Activated T-helper 2 cell treated with anti-CD3 and anti-CD28 coated beads, Interferon-gamma antibody, Interleukin-2, Interleukin-4, amounts not matched to agents 10 μg/mL and 5 μg/mL and 100 μg/mL, durations not matched to agents 14 hours and 24 hours and 36 hours (primary cell): ENCODE measurements at regions not wholly inside any gene's neighbourhood (a gene's known extent, or its start where the extent isn't known, plus 50 kb on each side); places are given as distances from the start of the nearest gene placed in this dataset.
"Not testable (repeated sequence)": the region's sequence is repeated elsewhere in the genome, so short reads cannot be mapped to it uniquely, and the experiment has no call there.

Experiments used
- DNase-seq: peaks from one replicate; pipeline ENCODE4 v3.0.0; 2021; ENCODE audit warnings: low spot score
- H3K27ac Mint-ChIP-seq: one replicate; pipeline ENCODE4 v1.8.0; 2021; ENCODE audit warnings: mixed read lengths
- H3K27me3 Mint-ChIP-seq: one replicate; pipeline ENCODE4 v1.8.0; 2021; ENCODE audit warnings: low read depth, mixed read lengths
- H3K36me3 Mint-ChIP-seq: one replicate; pipeline ENCODE4 v1.8.0; 2021; ENCODE audit warnings: low read depth, mixed read lengths
- H3K4me1 Mint-ChIP-seq: one replicate; pipeline ENCODE4 v1.8.0; 2021; ENCODE audit warnings: low read depth, mixed read lengths
- H3K4me3 Mint-ChIP-seq: one replicate; pipeline ENCODE4 v1.8.0; 2021; ENCODE audit warnings: low read depth, mild to moderate bottlenecking, moderate library complexity, mixed read lengths
- H3K9me3 Mint-ChIP-seq: one replicate; pipeline ENCODE4 v1.8.0; 2021; ENCODE audit warnings: mixed read lengths
- intact Hi-C: fragments of 100-400 bp; cut with micrococcal nuclease; formaldehyde crosslinking; loops from one replicate; pipeline ENCODE4 v1.15.1; 2023

GRCh38 chr13:62829486-62829885 is 1413.8 kb upstream of the PCDH20 start:
- no peak for DNase-seq
- Mint-ChIP-seq H3K9me3 (peaks cover 18% of the 10 kb centered on the region), H3K27me3 (no peaks in the 10 kb centered on the region), H3K27ac (no peak overlapping the region), H3K36me3 (no peaks in the 10 kb centered on the region), H3K4me1 (no peaks in the 10 kb centered on the region), H3K4me3 (no peak overlapping the region)
- intact Hi-C loops: no loop called here

DNA sequence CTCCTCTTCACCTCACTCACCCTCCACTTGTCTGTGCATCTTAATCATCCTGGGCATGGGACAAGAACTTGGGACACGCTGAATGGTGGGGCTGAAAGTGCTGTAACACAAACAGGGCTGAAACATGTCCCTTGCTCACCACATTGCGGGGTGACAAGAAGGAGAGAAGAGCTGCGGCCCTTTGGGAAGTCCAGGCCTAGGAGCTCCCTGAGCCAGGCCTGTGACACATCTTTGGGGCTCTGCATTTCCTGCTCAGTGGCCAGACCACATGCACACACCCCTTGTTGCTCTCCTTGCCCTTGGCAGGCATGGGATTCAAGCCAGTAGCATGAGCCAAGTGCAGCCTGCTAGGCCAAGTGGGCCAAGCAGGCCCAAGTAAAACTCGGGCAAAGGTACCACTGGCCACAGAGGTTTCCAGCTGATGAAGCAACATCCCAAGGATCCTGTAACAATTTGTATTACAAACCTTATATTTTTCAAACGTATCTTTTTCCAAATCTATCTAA is 1384.3 kb upstream of the PCDH20 start:
- Mint-ChIP-seq H3K27ac (no peak overlapping the region), H3K9me3 (peaks cover 13% of the 10 kb centered on the region), H3K27me3 (no peaks in the 10 kb centered on the region), H3K36me3 (no peaks in the 10 kb centered on the region), H3K4me3 (no peak overlapping the region), H3K4me1 (no peaks in the 10 kb centered on the region)
- no peak for DNase-seq
- intact Hi-C loops: no loop called here

DNA sequence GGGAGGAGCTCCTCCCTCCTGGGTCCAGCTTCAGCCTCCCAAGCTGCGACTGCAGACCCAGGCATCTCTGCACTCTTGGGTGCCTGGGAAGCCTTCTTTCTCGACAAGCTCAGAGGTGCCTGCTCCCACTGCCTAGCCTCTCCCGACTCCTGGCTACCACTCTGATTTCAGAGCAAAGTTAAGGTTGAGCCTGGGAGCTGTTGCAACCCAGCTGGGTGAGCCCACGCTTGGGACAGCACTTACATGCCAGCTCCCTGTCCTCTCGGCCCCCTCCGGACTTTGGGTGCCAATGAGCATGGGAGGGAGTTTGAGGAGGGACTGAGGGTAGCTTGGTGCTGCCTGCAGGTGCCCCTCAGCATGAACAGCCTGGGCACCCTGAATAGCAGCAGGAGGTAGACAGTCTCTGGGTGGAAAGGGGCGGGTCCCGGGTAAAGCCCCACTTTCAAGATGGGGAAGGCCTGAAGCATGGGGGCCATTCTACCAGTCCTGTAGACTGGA is 1383.4 kb upstream of the PCDH20 start:
- H3K36me3 Mint-ChIP-seq: no peaks in the 10 kb centered on the region
- H3K4me3 Mint-ChIP-seq: no peak overlapping the region
- no peaks in the 10 kb centered on the region for H3K27me3 Mint-ChIP-seq
- no peaks in the 10 kb centered on the region for H3K4me1 Mint-ChIP-seq
- H3K9me3 Mint-ChIP-seq: peaks cover 13% of the 10 kb centered on the region
- H3K27ac Mint-ChIP-seq: no peak overlapping the region
- no peak for DNase-seq
- intact Hi-C loops: no loop called here

GRCh38 chr13:62793850-62794249 is 1378.2 kb upstream of the PCDH20 start:
- H3K4me1 Mint-ChIP-seq: no peaks in the 10 kb centered on the region

DNA sequence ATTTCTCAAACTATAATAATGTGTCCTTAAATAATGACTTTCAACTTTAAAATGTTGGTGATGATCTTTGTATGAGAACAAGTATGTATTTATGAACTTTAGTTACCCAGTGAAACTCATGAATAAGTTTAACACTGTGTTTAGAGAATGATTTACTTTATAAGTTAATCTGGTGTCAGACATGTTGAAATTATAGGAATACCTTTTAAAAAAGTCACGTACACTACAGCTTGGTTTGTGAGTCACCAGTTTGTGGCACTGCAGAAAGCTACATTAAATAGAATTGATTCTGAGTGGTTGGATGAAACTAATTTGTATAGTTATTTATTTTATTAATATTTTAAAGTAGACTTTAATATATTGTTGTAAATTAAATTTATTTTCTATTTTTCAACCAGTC is 1366.2 kb upstream of the PCDH20 start:
- peaks cover 15% of the 10 kb centered on the region for H3K9me3 Mint-ChIP-seq
- intact Hi-C loops: no loop called here
- DNase-seq: no peak
- H3K4me1 Mint-ChIP-seq: no peaks in the 10 kb centered on the region
- H3K36me3 Mint-ChIP-seq: no peaks in the 10 kb centered on the region
- no peak overlapping the region for H3K4me3 Mint-ChIP-seq
- H3K27ac Mint-ChIP-seq: no peak overlapping the region
- H3K27me3 Mint-ChIP-seq: no peaks in the 10 kb centered on the region

More at GRCh38 chr13:62793850-62794249, 1378.2 kb upstream of the PCDH20 start:
- no peak for DNase-seq
- no peaks in the 10 kb centered on the region for H3K27me3 Mint-ChIP-seq
- no peak overlapping the region for H3K4me3 Mint-ChIP-seq
- H3K27ac Mint-ChIP-seq: no peak overlapping the region
- no peaks in the 10 kb centered on the region for H3K36me3 Mint-ChIP-seq
- peaks cover 18% of the 10 kb centered on the region for H3K9me3 Mint-ChIP-seq
- intact Hi-C loops: no loop called here

DNA sequence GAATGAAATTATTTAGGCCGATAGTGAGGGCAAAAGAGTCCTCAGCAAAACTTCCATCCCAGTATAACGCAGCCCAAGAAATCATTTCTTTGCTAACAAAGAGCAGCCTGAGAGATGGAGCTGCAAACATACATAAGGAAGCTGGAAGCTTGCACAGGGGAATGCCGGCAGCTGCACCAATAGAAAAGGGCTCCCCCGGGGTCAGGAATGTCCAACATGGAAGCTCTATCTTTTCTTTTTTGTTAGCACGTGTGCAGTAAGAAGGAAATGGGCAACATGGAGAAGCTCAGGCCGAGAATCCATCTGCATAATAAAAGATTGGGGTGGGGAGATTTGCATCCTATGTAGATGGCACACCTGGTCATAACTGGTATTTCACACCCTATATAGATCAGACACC is 1363.5 kb upstream of the PCDH20 start:
- H3K36me3 Mint-ChIP-seq: no peaks in the 10 kb centered on the region
- intact Hi-C loops: no loop called here
- no peak overlapping the region for H3K4me3 Mint-ChIP-seq
- no peak overlapping the region for H3K27ac Mint-ChIP-seq
- peaks cover 20% of the 10 kb centered on the region for H3K9me3 Mint-ChIP-seq
- DNase-seq: no peak
- H3K4me1 Mint-ChIP-seq: no peaks in the 10 kb centered on the region
- no peaks in the 10 kb centered on the region for H3K27me3 Mint-ChIP-seq

- Mint-ChIP-seq H3K27me3 (no peaks in the 10 kb centered on the region), H3K4me1 (no peaks in the 10 kb centered on the region), H3K9me3 (peaks cover 23% of the 10 kb centered on the region), H3K27ac (no peak overlapping the region), H3K36me3 (no peaks in the 10 kb centered on the region), H3K4me3 (no peak overlapping the region)
- DNase-seq: no peak
- intact Hi-C loops: no loop called here
These were observed 1351.8 kb upstream of the PCDH20 start for GRCh38 chr13:62767473-62767872.

- Mint-ChIP-seq H3K27ac (no peak overlapping the region), H3K9me3 (peaks cover 43% of the 10 kb centered on the region), H3K27me3 (no peaks in the 10 kb centered on the region), H3K36me3 (no peaks in the 10 kb centered on the region), H3K4me1 (no peaks in the 10 kb centered on the region), H3K4me3 (no peak overlapping the region)
- no peak for DNase-seq
- intact Hi-C loops: no loop called here
These were observed 1345.1 kb upstream of the PCDH20 start for GRCh38 chr13:62760724-62761123.

- no peak overlapping the region for H3K4me3 Mint-ChIP-seq
- no peaks in the 10 kb centered on the region for H3K27me3 Mint-ChIP-seq
- intact Hi-C loops: no loop called here
- H3K36me3 Mint-ChIP-seq: no peaks in the 10 kb centered on the region
- no peaks in the 10 kb centered on the region for H3K4me1 Mint-ChIP-seq
- no peak for DNase-seq
- peaks cover 25% of the 10 kb centered on the region for H3K9me3 Mint-ChIP-seq
- H3K27ac Mint-ChIP-seq: no peak overlapping the region
These were observed 1332.0 kb upstream of the PCDH20 start for GRCh38 chr13:62747629-62748028.

- no peaks in the 10 kb centered on the region for H3K27me3 Mint-ChIP-seq
- H3K4me1 Mint-ChIP-seq: no peaks in the 10 kb centered on the region
- no peak for DNase-seq
- no peaks in the 10 kb centered on the region for H3K36me3 Mint-ChIP-seq
- intact Hi-C loops: no loop called here
- H3K4me3 Mint-ChIP-seq: no peak overlapping the region
- no peak overlapping the region for H3K27ac Mint-ChIP-seq
- peaks cover 25% of the 10 kb centered on the region for H3K9me3 Mint-ChIP-seq
These were observed 1331.5 kb upstream of the PCDH20 start for GRCh38 chr13:62747152-62747551.

GRCh38 chr13:62729746-62730145 is 1314.1 kb upstream of the PCDH20 start:
- H3K9me3 Mint-ChIP-seq: peaks cover 33% of the 10 kb centered on the region
- H3K27ac Mint-ChIP-seq, H3K4me3 Mint-ChIP-seq, intact Hi-C loops, H3K36me3 Mint-ChIP-seq, H3K4me1 Mint-ChIP-seq, DNase-seq, H3K27me3 Mint-ChIP-seq: not testable (repeated sequence)

DNA sequence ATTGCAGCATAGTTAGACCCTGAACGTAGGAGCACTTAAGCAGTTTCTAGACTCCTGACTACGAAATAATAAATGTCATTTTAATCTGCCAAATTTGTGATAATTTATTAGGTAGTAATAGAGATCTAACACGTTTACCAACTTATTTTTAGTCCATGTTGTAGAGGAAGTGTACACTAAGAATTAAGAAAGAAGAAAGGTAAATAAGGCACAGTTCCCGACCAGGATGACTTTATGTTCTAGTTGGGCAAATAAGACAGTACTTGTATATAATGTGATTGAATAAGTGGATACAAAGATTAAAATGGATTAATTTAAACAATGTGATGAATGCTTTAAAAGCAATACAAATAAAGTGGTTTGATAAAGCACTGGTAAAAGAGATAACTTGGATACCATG is 1306.2 kb upstream of the PCDH20 start:
- H3K36me3 Mint-ChIP-seq: no peaks in the 10 kb centered on the region
- H3K9me3 Mint-ChIP-seq: peaks cover 24% of the 10 kb centered on the region
- H3K4me1 Mint-ChIP-seq: no peaks in the 10 kb centered on the region
- intact Hi-C loops: no loop called here
- no peak overlapping the region for H3K27ac Mint-ChIP-seq
- DNase-seq: no peak
- no peak overlapping the region for H3K4me3 Mint-ChIP-seq
- H3K27me3 Mint-ChIP-seq: no peaks in the 10 kb centered on the region

DNA sequence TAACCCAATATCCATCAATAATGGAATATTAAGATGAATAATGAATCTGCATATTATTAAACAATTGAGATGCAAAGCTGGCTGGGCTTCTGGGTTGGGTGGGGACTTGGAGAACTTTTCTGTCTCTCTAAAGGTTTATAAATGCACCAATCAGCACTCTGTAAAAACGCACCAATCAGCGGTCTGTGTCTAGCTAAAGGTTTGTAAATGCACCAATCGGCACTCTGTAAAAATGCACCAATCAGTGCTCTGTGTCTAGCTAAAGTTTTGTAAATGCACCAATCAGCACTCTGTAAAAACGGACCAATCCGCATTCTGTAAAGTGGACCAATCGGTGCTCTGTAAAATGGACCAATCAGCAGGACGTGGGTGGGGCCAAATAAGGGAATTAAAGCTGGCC is 1296.3 kb upstream of the PCDH20 start:
- H3K36me3 Mint-ChIP-seq, H3K4me1 Mint-ChIP-seq, H3K27ac Mint-ChIP-seq, DNase-seq, H3K27me3 Mint-ChIP-seq, H3K4me3 Mint-ChIP-seq, intact Hi-C loops: not testable (repeated sequence)
- peaks cover 47% of the 10 kb centered on the region for H3K9me3 Mint-ChIP-seq

GRCh38 chr13:62710787-62711186 is 1295.1 kb upstream of the PCDH20 start:
- Mint-ChIP-seq H3K27me3 (no peaks in the 10 kb centered on the region), H3K4me3 (no peak overlapping the region), H3K27ac (no peak overlapping the region), H3K36me3 (no peaks in the 10 kb centered on the region), H3K9me3 (peaks cover 43% of the 10 kb centered on the region), H3K4me1 (no peaks in the 10 kb centered on the region)
- intact Hi-C loops: no loop called here
- DNase-seq: no peak
